Cardiac fibroblast (primary cell): ENCODE measurements at regions not wholly inside any gene's neighbourhood (a gene's known extent, or its start where the extent isn't known, plus 50 kb on each side); places are given as distances from the start of the nearest gene placed in this dataset.
"Not testable (repeated sequence)": the region's sequence is repeated elsewhere in the genome, so short reads cannot be mapped to it uniquely, and the experiment has no call there.

Experiments used
- DNase-seq, 2 donors: peaks; one replicate each; pipeline versions ENCODE4 v3.0.0 to v3.0.0-alpha.2; 2010; ENCODE audit warnings: low read depth in 2 of 2
- H3K4me3 ChIP-seq, 2 donors: replicated peaks in 1 of 2; 1 replicate in 1 of 2; 2 replicates in 1 of 2; pipeline ENCODE4 v1.5.1; 2011; ENCODE audit warnings: low read depth in 2 of 2, low read length in 2 of 2, mild to moderate bottlenecking in 2 of 2, moderate library complexity in 1 of 2
- CTCF ChIP-seq: IDR thresholded peaks from one replicate; pipeline ENCODE4 v1.5.1; 2011; ENCODE audit warnings: low read depth, mild to moderate bottlenecking, low read length, inconsistent platforms

DNA sequence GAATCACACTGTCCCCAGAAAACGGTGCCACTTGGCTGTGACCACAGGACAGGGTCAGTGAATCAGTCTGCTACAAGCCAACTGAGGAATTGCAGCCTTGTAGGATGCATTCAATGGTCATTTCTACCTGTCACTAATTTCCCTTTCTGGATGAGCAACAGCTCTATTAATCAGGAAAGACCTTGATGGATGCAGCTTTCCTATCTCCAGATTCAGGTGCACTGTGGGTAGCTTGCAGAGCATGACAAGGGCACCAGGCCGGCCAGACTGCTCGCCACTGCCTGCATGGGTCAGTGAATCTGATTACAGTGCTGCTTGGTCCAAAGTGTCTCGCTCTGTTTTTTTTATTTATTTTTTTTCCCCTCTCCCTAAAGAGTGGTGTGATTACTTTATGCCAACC lies 506.8 kb upstream of the AUTS2 start:
- DNase-seq, result no peak
- no peak overlapping the region for H3K4me3 ChIP-seq
- TF ChIP-seq CTCF, result no peak

DNA sequence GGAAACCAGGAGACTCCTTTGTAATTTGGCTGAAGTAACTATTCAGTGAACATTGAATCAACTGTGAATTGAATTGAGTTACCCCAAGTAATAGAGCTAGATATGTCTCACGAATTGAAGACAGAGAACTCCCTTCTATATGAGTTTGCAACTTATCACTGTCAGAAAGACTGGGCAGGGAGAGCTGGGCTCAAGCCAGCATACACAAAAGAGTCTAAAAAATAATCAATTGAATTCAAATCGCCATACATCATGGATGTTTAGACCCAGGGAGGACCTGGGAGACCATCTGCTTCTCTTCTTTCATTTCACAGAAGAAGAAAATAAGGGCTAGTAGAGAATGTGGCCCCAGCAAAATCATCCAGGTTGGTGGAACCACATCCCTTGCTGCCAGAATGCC lies 503.1 kb upstream of the AUTS2 start:
- no peak for TF ChIP-seq CTCF
- no peak overlapping the region for H3K4me3 ChIP-seq
- no peak for DNase-seq

DNA sequence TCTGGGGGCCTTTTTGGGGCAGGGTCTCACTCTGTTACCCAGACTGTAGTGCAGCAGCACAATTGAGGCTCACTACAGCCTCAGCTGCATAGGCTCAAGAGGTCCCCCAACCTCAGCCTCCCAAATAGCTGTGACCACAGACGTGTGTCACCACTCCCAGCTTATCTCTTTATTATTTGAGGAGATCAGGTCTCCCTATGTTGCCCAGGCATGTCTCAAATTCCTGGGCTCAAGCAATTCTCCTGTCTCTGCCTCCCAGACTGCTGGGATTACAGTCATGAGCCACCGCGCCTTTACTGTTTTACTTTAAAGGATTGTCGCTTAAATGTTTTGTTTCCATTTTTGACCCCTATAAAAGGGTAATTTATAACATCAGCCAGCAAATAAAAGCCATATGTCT lies 502.6 kb upstream of the AUTS2 start:
- no peak for TF ChIP-seq CTCF
- DNase-seq, result no peak
- no peak overlapping the region for H3K4me3 ChIP-seq

- no peak for DNase-seq
- no peak overlapping the region for H3K4me3 ChIP-seq
- TF ChIP-seq CTCF, result no peak
These were observed 494.3 kb upstream of the AUTS2 start for GRCh38 chr7:69104023-69104422.

GRCh38 chr7:69105092-69105491 lies 493.2 kb upstream of the AUTS2 start:
- no peak overlapping the region for H3K4me3 ChIP-seq
- DNase-seq, result no peak
- TF ChIP-seq CTCF, result no peak

GRCh38 chr7:69105981-69106380 lies 492.3 kb upstream of the AUTS2 start:
- DNase-seq, result no peak
- TF ChIP-seq CTCF, result no peak
- H3K4me3 ChIP-seq, result no peak overlapping the region

DNA sequence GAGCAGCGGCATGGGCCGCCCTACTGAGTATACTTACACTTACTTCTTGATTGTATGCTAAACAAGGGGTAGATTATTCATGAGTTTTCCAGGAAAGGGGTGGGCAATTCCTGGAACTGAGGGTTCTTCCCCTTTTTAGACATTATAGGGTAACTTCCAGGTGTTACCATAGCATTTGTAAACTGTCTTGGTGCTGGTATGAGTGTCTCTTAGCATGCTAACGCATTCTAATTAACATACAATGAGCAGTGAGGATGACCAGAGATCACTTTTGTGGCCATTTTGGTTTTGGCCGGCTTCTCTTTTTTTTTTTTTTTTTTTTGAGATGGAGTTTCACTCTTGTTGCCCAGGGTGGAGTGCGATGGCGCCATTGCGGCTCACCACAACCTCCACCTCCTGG lies 491.8 kb upstream of the AUTS2 start:
- DNase-seq, result not testable (repeated sequence)

GRCh38 chr7:69106946-69107345 lies 491.3 kb upstream of the AUTS2 start:
- DNase-seq, H3K4me3 ChIP-seq: not testable (repeated sequence)

More for the DNA sequence above, 491.8 kb upstream of the AUTS2 start:
- not testable (repeated sequence) for H3K4me3 ChIP-seq
